ENCODE measurements at regions not wholly inside any gene's neighbourhood (a gene's known extent, or its start where the extent isn't known, plus 50 kb on each side); places are given as distances from the start of the nearest gene placed in this dataset.
"Not testable (repeated sequence)": the region's sequence is repeated elsewhere in the genome, so short reads cannot be mapped to it uniquely, and the experiment has no call there.

GRCh38 chr7:119578116-119578515 lies 694.9 kb upstream of the KCND2 start:
- no peak overlapping the region for H3K4me3 ChIP-seq (ENCODE audit: low read length)
- no peak for TF ChIP-seq CTCF (conservative IDR thresholded peaks at IDR 0.05; ENCODE audit: low read depth, low read length)
- no peak for DNase-seq (ENCODE audit: low read depth)

GRCh38 chr7:119594956-119595355 lies 678.0 kb upstream of the KCND2 start:
- no peak for DNase-seq (ENCODE audit: low read depth)
- TF ChIP-seq CTCF (conservative IDR thresholded peaks at IDR 0.05; ENCODE audit: low read depth, low read length): no peak
- H3K4me3 ChIP-seq (ENCODE audit: low read length): no peak overlapping the region

DNA sequence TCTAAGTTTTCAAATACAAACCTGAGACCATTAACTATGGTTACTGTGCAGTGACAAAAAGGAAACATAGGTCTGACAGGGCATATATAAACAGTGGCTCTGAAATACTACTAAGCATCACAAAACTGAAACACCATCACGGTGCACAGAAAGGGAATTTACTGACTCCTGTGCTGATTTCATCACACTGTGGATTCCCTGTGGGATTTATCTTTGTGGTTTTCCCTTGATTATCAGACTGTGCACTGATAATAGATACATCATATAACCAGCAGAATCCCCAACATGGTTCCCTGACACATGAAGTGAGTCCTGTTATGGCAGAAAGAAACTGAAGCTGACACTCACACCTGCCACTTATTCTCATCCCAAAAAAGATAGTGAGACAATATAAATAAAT lies 676.3 kb upstream of the KCND2 start:
- H3K4me3 ChIP-seq (ENCODE audit: low read length): no peak overlapping the region
- no peak for TF ChIP-seq CTCF (conservative IDR thresholded peaks at IDR 0.05; ENCODE audit: low read depth, low read length)
- DNase-seq (ENCODE audit: low read depth): no peak

DNA sequence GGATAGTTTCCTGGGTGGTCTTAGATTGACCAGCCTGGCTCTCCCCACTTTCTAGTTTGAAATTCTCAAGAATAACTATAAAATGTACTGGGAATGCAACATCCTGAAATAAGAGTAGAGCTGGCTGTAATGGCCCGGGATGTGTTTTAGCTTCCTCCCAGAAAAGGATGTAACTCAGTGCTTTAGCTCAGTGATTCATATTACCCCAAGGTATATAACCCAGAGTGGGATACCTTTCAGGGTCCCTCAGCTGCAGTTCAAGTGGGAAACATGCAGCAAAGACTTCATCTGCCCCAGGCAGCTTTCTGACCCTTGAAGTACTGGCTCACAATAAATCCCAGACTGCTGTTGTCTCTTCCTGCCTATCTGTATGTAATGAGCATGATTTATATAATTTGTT lies 666.7 kb upstream of the KCND2 start:
- TF ChIP-seq CTCF (conservative IDR thresholded peaks at IDR 0.05; ENCODE audit: low read depth, low read length): no peak
- no peak overlapping the region for H3K4me3 ChIP-seq (ENCODE audit: low read length)
- no peak for DNase-seq (ENCODE audit: low read depth)

DNA sequence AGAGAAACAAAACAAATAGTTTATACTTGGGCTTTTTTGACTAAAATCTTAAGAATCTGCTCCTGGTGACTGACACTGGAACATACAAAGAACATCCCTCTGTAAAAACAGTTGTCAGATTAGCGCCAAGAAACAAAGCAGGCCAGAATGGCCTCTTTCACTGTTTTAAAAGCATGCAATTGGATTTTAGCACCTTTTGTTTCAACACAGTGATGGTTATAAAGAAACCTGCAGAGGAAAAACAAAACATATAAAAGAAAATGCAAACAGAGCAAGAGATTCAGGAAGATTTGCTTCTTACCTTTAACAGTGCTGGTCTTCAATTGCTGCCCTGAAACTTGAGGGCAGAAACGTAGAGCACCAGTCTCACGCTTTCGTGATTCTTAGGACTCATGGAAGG lies 652.2 kb upstream of the KCND2 start:
- no peak for DNase-seq (ENCODE audit: low read depth)
- no peak for TF ChIP-seq CTCF (conservative IDR thresholded peaks at IDR 0.05; ENCODE audit: low read depth, low read length)
- H3K4me3 ChIP-seq (ENCODE audit: low read length): no peak overlapping the region

- no peak for TF ChIP-seq CTCF (conservative IDR thresholded peaks at IDR 0.05; ENCODE audit: low read depth, low read length)
- H3K4me3 ChIP-seq (ENCODE audit: low read length): no peak overlapping the region
- DNase-seq (ENCODE audit: low read depth): no peak
Observed at GRCh38 chr7:119623427-119623826, 649.5 kb upstream of the KCND2 start.

DNA sequence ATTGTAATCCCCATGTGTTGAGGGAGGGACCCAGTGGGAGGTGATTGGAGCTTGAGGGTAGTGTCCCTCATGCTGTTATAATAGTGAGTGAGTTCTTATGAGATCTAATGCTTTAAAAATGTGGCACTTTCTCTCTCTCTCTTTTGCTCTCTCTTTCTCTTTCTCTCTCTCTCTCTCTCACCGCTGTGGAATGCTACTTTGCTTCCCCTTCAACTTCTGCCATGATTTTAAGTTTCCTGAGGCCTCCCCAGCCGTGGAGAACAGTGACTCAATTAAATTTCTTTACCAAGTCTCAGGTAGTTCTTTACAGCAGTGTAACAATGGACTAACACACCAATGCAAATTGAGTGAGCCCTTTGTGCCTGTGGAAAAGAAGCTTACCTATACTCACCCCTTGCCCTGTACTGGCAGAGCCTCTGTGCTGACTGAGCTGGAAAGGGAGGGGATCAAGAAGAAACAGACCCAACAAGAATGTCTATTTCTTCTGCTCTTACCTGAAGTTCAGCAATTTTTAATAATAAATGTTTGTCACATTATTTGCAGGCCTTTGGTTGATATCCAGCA lies 642.5 kb upstream of the KCND2 start:
- TF ChIP-seq CTCF (conservative IDR thresholded peaks at IDR 0.05; ENCODE audit: low read depth, low read length): no peak
- DNase-seq (ENCODE audit: low read depth): no peak

GRCh38 chr7:119633812-119634211 lies 639.2 kb upstream of the KCND2 start:
- DNase-seq (ENCODE audit: low read depth); H3K4me3 ChIP-seq (ENCODE audit: low read length): not testable (repeated sequence)

More for the DNA sequence above, 642.5 kb upstream of the KCND2 start:
- no peak overlapping the region for H3K4me3 ChIP-seq (ENCODE audit: low read length)

Data from retinal pigment epithelial cell (primary cell).